H1 (cell line): ENCODE measurements at regions not wholly inside any gene's neighbourhood (a gene's known extent, or its start where the extent isn't known, plus 50 kb on each side); places are given as distances from the start of the nearest gene placed in this dataset.

Experiments
- ATF3 ChIP-seq: IDR thresholded peaks from 2 replicates; pipeline ENCODE4 v1.6.1; 2011; ENCODE audit warnings: low read depth, mild to moderate bottlenecking, low read length; ENCODE audit not compliant: insufficient read depth
- CBX8 ChIP-seq: fragments of 300-800, 300-1000 bp; sonication (generic); IDR thresholded peaks from 2 replicates; pipeline ENCODE4 v1.7.1; 2016; ENCODE audit warnings: low read depth, low read length, borderline replicate concordance
- CTCF ChIP-seq, 3 experiments: IDR thresholded peaks; 1 replicate in 2 of 3; 2 replicates in 1 of 3; pipeline versions ENCODE4 v1.5.1 to v1.6.1; 2011; ENCODE audit warnings: low read length in 3 of 3, mild to moderate bottlenecking in 3 of 3, inconsistent platforms in 2 of 3, low read depth in 1 of 3, moderate library complexity in 1 of 3; ENCODE audit not compliant: insufficient read depth in 1 of 3; ENCODE audit errors: control extremely low read depth in 1 of 3
- EZH2 ChIP-seq: fragments of 200-600 bp; sonication (generic); IDR thresholded peaks from 2 replicates; pipeline ENCODE4 v1.7.1; 2012; ENCODE audit warnings: low read depth, mild to moderate bottlenecking, moderate library complexity, low read length, inconsistent platforms; ENCODE audit not compliant: severe bottlenecking
- HDAC2 ChIP-seq, 2 experiments: fragments of 300-600 bp in 1 of 2; sonication (generic) in 1 of 2; IDR thresholded peaks; 2 replicates each; pipeline ENCODE4 v1.6.1; 2011 to 2012; ENCODE audit warnings: low read depth in 2 of 2, low read length in 2 of 2, mild to moderate bottlenecking in 2 of 2, moderate library complexity in 2 of 2, borderline replicate concordance in 1 of 2, inconsistent platforms in 1 of 2
- HDAC6 ChIP-seq: IDR thresholded peaks from one replicate; pipeline ENCODE4 v1.7.1; 2012; ENCODE audit warnings: low read depth, mild to moderate bottlenecking, inconsistent platforms, low read length, moderate library complexity
- JUN ChIP-seq: IDR thresholded peaks from 2 replicates; pipeline ENCODE4 v1.6.1; 2011; ENCODE audit warnings: low read depth, mild to moderate bottlenecking, improper control_type of control experiment, low read length
- POLR2AphosphoS5 ChIP-seq: IDR thresholded peaks from 2 replicates; pipeline ENCODE4 v1.6.1; 2011; ENCODE audit warnings: low read depth, low read length
- RAD21 ChIP-seq, 2 experiments: IDR thresholded peaks in 1 of 2; conservative IDR thresholded peaks in 1 of 2; 2 replicates each; pipeline ENCODE4 v1.6.1; 2011; ENCODE audit warnings: low read depth in 2 of 2, low read length in 2 of 2, improper control_type of control experiment in 1 of 2, inconsistent platforms in 1 of 2, mild to moderate bottlenecking in 1 of 2, moderate library complexity in 1 of 2
- RBBP5 ChIP-seq: IDR thresholded peaks from 2 replicates; pipeline ENCODE4 v1.7.1; 2012; ENCODE audit warnings: low read depth, mild to moderate bottlenecking, inconsistent platforms, low read length, moderate library complexity, borderline replicate concordance
- SRF ChIP-seq: IDR thresholded peaks from 2 replicates; pipeline ENCODE4 v1.6.1; 2011; ENCODE audit warnings: mild to moderate bottlenecking, low read depth, low read length, moderate library complexity
- SUZ12 ChIP-seq: fragments of 200-600 bp; sonication (generic); IDR thresholded peaks from 2 replicates; pipeline ENCODE4 v1.6.1; 2012; ENCODE audit warnings: mild to moderate bottlenecking, inconsistent platforms, low read length, moderate library complexity, mixed read lengths
- ZNF274 ChIP-seq: IDR thresholded peaks from 2 replicates; pipeline ENCODE4 v1.7.0; 2012; ENCODE audit warnings: low read length, borderline replicate concordance; ENCODE audit errors: extremely low read depth

- TF ChIP-seq RBBP5 (no peak), SUZ12 (no peak), CTCF (IDR thresholded peaks at IDR 0.05; ENCODE audit: control extremely low read depth in 1 of 3, insufficient read depth in 1 of 3, low read depth in 1 of 3, low read length in 3 of 3) (no peak), HDAC2 (IDR thresholded peaks at IDR 0.05; ENCODE audit: borderline replicate concordance in 1 of 2, low read depth in 2 of 2, low read length in 2 of 2) (no peak), JUN (no peak), ATF3 (no peak), POLR2AphosphoS5 (no peak), RAD21 (IDR thresholded peaks at IDR 0.05 in 1 of 2, conservative IDR thresholded peaks at IDR 0.05 in 1 of 2; ENCODE audit: low read depth in 2 of 2, low read length in 2 of 2) (no peak), SRF (no peak), ZNF274 (no peak), CBX8 (no peak), HDAC6 (no peak), EZH2 (no peak)
These were observed 624.5 kb upstream of the CHORDC1 start for GRCh38 chr11:90847268-90847886.
